ENCODE measurements at regions not wholly inside any gene's neighbourhood (a gene's known extent, or its start where the extent isn't known, plus 50 kb on each side); places are given as distances from the start of the nearest gene placed in this dataset.

DNA sequence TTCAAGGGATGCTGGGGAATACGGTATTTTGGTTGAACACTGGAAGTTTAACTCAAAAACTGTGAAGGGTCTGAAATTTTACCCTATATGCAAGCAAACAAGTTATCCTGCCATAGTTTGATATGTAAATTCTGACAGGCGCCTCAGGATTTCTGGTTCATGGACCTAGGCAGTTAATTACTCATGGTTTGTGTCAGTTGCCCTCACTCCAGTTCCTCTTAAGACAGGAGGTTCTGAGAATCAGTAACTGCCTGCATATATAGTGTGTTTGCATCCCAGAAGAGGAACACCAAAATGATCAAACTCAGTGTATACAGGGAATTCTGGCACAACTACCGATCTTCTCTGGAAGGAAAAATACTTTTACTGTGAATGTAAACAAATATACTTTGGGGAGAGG lies 360.4 kb upstream of the NWD2 start:
- Histone ChIP-seq H3K36me3 (no peaks in the 10 kb centered on the region), H3K9me3 (peaks cover 4% of the 10 kb centered on the region), H3K27me3 (ENCODE audit: low read depth) (no peaks in the 10 kb centered on the region), H3K4me1 (no peaks in the 10 kb centered on the region), H3K27ac (no peak overlapping the region), H3K4me3 (no peak overlapping the region)
- ATAC-seq = no peak
- intact Hi-C loops (cut with DNase I) = no loop called here
- no peak for DNase-seq
- TF ChIP-seq, protein P1, sequence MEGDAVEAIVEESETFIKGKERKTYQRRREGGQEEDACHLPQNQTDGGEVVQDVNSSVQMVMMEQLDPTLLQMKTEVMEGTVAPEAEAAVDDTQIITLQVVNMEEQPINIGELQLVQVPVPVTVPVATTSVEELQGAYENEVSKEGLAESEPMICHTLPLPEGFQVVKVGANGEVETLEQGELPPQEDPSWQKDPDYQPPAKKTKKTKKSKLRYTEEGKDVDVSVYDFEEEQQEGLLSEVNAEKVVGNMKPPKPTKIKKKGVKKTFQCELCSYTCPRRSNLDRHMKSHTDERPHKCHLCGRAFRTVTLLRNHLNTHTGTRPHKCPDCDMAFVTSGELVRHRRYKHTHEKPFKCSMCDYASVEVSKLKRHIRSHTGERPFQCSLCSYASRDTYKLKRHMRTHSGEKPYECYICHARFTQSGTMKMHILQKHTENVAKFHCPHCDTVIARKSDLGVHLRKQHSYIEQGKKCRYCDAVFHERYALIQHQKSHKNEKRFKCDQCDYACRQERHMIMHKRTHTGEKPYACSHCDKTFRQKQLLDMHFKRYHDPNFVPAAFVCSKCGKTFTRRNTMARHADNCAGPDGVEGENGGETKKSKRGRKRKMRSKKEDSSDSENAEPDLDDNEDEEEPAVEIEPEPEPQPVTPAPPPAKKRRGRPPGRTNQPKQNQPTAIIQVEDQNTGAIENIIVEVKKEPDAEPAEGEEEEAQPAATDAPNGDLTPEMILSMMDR (IDR thresholded peaks at IDR 0.05) = no peak

DNA sequence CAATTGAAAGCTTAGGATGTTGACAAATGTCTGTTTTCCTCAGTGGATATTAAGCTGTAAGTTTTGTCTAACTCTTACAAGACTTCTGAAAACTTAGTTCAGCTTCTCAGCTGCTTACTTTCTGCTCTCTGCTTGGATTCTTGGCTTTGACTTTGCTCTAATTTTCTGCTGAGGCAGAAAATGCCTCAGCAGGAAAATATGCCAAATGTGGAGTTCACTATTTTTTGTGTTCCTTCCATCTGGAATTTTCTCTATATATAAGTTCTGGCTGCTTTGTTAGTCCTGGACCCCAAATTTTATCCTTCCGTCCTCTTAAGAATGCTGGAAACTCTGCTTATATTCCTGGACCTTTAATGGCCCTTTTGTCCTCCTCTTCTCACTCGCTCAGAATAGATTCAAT lies 352.6 kb upstream of the NWD2 start:
- H3K27me3 ChIP-seq (ENCODE audit: low read depth) = no peaks in the 10 kb centered on the region
- no peaks in the 10 kb centered on the region for H3K4me1 ChIP-seq
- TF ChIP-seq, protein P1 (IDR thresholded peaks at IDR 0.05) = no peak
- no peak overlapping the region for H3K4me3 ChIP-seq
- DNase-seq (no peak), ATAC-seq (no peak)
- no peaks in the 10 kb centered on the region for H3K36me3 ChIP-seq
- no peaks in the 10 kb centered on the region for H3K9me3 ChIP-seq
- intact Hi-C loops (cut with DNase I) = no loop called here
- H3K27ac ChIP-seq = no peak overlapping the region

DNA sequence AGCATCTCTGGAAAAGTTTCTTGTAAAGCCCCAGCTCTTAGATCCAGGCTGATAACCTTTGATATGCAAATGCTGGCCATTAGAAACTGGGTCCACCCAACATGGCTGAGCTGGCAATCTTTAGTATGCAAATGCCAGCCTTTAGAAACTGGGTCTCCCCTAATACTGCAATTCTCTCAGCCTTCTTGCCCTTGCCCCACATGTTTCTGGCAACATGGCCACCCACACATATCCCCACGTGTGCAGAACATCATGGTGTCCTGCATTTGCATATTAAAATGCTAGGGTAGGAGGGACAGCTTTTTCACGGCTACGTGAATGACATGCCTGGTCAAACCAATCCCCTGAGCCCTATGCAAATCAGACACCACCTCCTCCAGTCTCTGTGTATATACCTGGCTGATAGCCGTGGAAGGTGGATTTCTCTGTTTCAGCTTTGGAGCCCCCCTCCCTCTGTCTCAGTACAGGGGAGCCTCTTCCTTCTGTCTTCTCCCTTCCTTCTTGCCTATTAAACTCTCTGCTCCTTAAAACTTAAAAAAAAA lies 344.0 kb upstream of the NWD2 start:
- no peaks in the 10 kb centered on the region for H3K4me1 ChIP-seq
- no peaks in the 10 kb centered on the region for H3K36me3 ChIP-seq
- intact Hi-C loops (cut with DNase I) = no loop called here
- ATAC-seq (no peak), DNase-seq (no peak)
- TF ChIP-seq, protein P1 (IDR thresholded peaks at IDR 0.05) = no peak
- no peaks in the 10 kb centered on the region for H3K9me3 ChIP-seq
- no peaks in the 10 kb centered on the region for H3K27me3 ChIP-seq (ENCODE audit: low read depth)
- H3K4me3 ChIP-seq = no peak overlapping the region
- H3K27ac ChIP-seq = no peak overlapping the region

DNA sequence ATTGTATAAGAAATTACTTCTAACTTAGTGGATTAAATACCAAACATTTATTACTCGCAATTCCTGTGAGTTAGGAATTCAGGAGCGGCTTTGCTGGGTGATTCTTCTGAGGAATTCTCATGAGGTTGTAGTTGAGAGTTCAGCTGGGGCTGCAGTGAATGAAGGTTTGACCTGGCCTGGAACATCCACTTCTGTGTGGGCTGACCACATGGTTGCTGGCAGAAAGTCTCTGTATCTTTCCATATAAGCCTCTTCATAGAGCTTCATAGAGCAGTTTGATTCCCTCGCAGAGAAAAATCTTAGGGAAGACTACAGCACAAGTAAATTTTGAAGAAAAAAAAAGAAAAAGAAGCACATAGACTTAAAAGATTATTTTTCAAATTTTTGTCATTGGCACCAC lies 339.7 kb upstream of the NWD2 start:
- DNase-seq (no peak), ATAC-seq (no peak)
- Histone ChIP-seq H3K4me1 (no peaks in the 10 kb centered on the region), H3K27ac (no peak overlapping the region), H3K9me3 (no peaks in the 10 kb centered on the region), H3K27me3 (ENCODE audit: low read depth) (no peaks in the 10 kb centered on the region), H3K36me3 (no peaks in the 10 kb centered on the region), H3K4me3 (no peak overlapping the region)
- intact Hi-C loops (cut with DNase I) = no loop called here
- TF ChIP-seq, protein P1 (IDR thresholded peaks at IDR 0.05) = no peak

DNA sequence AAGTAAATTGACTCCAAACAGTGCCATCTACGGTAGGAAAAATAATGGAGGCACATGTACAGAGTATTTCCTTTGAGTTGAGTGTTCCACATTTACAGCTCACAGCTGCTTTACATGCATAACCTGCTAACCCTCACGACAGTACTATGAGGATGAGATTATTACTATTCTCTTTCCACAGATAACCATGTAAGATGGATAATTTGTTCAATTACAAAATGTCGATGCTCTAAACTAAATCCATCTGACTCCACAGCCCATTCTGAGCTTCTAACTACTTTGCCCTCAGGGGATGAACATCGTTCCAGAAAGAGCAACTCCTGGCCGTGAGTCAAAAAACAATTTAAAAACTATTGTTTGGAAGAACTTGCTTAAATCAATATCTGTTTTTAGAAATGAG lies 330.4 kb upstream of the NWD2 start:
- Histone ChIP-seq H3K27ac (no peak overlapping the region), H3K27me3 (ENCODE audit: low read depth) (no peaks in the 10 kb centered on the region), H3K4me3 (no peak overlapping the region), H3K36me3 (no peaks in the 10 kb centered on the region), H3K4me1 (no peaks in the 10 kb centered on the region), H3K9me3 (no peaks in the 10 kb centered on the region)
- TF ChIP-seq, protein P1 (IDR thresholded peaks at IDR 0.05) = no peak
- DNase-seq = no peak
- ATAC-seq = no peak
- intact Hi-C loops (cut with DNase I) = no loop called here

DNA sequence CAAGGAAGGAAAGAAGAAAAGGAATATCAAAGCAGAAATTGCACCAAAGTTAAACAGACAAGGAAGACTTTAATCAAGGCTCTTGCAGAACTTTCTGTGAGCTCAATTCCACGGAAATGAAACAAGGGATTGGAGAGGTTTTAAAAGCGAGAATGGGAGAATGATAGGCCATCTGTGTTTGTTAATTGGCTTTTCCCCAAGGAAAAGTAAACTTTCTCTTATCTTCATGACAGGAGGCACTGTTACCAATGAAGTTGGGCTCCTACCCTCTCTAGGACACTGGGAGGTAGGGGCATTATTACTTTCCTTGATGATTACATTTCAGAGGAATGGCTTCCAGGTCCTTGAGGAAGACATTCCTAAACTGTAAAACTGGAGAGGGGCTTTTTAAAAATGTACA lies 328.8 kb upstream of the NWD2 start:
- H3K27ac ChIP-seq = no peak overlapping the region
- intact Hi-C loops (cut with DNase I) = no loop called here
- no peaks in the 10 kb centered on the region for H3K36me3 ChIP-seq
- TF ChIP-seq, protein P1 (IDR thresholded peaks at IDR 0.05) = no peak
- DNase-seq (no peak), ATAC-seq (no peak)
- no peaks in the 10 kb centered on the region for H3K27me3 ChIP-seq (ENCODE audit: low read depth)
- H3K4me3 ChIP-seq = no peak overlapping the region
- no peaks in the 10 kb centered on the region for H3K4me1 ChIP-seq
- H3K9me3 ChIP-seq = no peaks in the 10 kb centered on the region

All from lower lobe of right lung (tissue), 2 donors.